ENCODE measurements at regions not wholly inside any gene's neighbourhood (a gene's known extent, or its start where the extent isn't known, plus 50 kb on each side); places are given as distances from the start of the nearest gene placed in this dataset.
"Not testable (repeated sequence)": the region's sequence is repeated elsewhere in the genome, so short reads cannot be mapped to it uniquely, and the experiment has no call there.

DNA sequence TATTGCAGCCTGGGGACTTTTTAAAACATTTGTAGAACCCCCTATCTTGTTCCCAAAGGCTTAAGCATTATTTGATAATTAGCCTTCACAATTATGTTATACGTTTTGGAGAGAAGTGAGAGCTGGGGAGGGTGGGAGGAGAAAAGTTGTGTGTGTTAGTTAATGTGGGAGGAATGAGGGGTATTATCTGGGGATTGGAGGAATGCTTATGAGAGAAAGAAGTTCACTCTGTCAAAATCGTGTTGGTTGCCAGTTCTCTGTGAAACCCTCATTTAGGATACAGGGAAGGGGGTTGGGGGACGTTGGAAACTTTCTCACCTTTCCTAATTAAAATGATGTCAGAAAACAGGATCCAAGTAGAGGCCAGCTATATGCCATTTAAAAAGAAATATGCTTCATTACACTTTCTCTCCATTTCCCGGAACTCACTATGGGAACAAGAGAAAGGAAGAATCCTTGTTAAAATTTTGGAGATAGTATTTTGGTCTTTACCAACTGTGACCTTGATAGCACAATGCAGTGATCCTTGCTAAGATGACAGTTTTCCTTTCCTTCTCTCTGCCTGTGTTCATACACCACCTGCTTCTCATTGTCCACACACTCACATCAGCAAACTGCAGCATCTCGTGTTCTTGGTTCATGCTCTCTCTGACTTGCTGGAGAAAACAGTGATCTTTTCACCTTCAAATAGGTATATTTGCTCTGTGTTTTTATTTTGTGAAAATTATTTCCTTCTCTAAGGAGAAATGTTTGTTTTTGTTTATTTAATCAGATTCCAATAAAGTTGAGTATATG lies 336.7 kb upstream of the CLINT1 start:
- Mint-ChIP-seq H3K36me3 (ENCODE audit: low read depth) (no peaks in the 10 kb centered on the region), H3K27me3 (peaks cover 30% of the 10 kb centered on the region), H3K9me3 (no peaks in the 10 kb centered on the region), H3K4me3 (no peak overlapping the region), H3K27ac (no peak overlapping the region), H3K4me1 (no peaks in the 10 kb centered on the region)
- ATAC-seq (replicated peaks) = no peak

DNA sequence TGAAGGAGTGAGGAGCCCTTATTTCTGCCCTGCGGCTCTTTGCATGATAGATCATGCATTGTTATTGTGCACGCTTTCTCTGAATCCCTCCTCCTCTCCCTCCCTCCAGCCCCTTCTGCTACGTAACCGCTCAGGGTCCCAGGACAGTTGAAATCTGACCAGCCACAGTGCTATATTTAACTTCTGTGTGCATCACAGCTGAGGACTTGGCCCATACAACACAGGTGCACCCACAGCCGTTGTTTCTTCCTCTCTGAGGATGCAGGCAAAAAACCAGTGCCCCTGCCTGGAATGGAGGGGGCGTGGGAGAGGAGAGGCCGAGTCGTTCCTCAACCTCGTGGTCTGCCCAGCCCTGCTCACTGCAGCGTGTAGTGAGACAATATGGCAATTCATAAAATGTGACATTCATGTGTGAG lies 335.6 kb upstream of the CLINT1 start:
- no peak for ATAC-seq (replicated peaks)

DNA sequence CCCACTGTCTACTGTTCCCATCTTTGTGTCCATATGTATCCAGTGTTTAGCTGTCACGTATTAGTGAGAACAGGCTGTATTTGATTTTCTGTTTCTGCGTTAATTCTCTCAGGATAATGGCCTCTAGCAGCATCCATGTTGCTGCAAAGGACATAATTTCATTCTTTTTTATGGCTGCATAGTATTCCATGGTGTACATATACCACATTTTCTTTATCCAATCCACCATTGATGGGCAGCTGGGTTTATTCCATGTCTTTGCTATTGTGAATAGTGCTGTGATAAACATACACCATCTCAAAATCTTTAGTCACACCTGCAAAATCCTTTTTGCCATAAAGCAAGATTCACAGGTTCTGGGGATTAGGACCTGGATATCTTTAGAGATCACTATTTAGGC lies 334.4 kb upstream of the CLINT1 start:
- not testable (repeated sequence) for H3K36me3 Mint-ChIP-seq (ENCODE audit: low read depth); ATAC-seq (replicated peaks); H3K27ac Mint-ChIP-seq; H3K9me3 Mint-ChIP-seq; H3K4me3 Mint-ChIP-seq; H3K4me1 Mint-ChIP-seq
- peaks cover 26% of the 10 kb centered on the region for H3K27me3 Mint-ChIP-seq

More for the DNA sequence above, 335.6 kb upstream of the CLINT1 start:
- Mint-ChIP-seq H3K4me1 (no peaks in the 10 kb centered on the region), H3K36me3 (ENCODE audit: low read depth) (no peaks in the 10 kb centered on the region), H3K9me3 (no peaks in the 10 kb centered on the region), H3K27me3 (peaks cover 30% of the 10 kb centered on the region), H3K4me3 (no peak overlapping the region), H3K27ac (no peak overlapping the region)

DNA sequence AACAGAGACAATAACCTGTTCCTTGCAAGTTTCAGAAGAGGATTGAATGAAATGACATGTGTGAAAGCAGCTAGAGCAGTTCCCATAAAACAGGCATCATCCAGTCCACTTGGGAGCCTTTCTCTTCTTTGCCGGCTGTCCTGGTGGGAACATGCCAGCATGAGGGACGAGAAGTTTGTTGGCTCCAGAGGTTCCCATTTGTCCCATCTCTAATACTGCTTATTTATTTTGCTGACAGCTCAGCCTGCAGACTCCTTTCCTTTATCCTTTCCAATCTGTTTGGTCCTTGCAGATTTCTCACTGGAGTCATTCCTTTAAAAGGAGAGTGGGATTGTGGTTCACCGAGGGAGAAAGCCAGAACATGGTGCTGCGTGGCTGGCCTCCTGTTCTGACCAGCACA lies 321.5 kb upstream of the CLINT1 start:
- no peak for ATAC-seq (replicated peaks)
- Mint-ChIP-seq H3K4me1 (no peaks in the 10 kb centered on the region), H3K27ac (no peak overlapping the region), H3K9me3 (no peaks in the 10 kb centered on the region), H3K4me3 (no peak overlapping the region), H3K36me3 (ENCODE audit: low read depth) (no peaks in the 10 kb centered on the region), H3K27me3 (peaks cover 20% of the 10 kb centered on the region)

DNA sequence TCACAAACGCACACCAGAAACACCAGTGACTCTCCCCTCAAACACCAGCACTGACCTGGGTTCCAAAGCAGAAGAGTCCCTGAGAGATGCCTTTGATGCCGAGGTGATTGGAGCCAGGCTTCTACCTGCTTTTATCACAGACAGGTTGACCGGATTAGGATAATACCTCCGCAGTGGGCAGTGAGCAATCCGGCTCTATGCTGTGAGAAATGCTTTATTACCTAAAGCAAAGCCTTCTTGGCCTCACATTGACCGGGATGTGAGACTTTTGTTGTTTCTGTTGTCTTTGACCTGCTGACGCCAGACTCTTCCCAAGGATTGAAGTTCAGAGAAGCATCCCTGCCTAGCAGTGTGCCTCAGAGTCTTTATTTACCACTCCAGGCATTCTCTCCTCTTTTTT lies 320.3 kb upstream of the CLINT1 start:
- ATAC-seq (replicated peaks) = no peak
- Mint-ChIP-seq H3K36me3 (ENCODE audit: low read depth) (no peaks in the 10 kb centered on the region), H3K9me3 (no peaks in the 10 kb centered on the region), H3K4me3 (no peak overlapping the region), H3K27me3 (peaks cover 20% of the 10 kb centered on the region), H3K4me1 (no peaks in the 10 kb centered on the region), H3K27ac (no peak overlapping the region)

DNA sequence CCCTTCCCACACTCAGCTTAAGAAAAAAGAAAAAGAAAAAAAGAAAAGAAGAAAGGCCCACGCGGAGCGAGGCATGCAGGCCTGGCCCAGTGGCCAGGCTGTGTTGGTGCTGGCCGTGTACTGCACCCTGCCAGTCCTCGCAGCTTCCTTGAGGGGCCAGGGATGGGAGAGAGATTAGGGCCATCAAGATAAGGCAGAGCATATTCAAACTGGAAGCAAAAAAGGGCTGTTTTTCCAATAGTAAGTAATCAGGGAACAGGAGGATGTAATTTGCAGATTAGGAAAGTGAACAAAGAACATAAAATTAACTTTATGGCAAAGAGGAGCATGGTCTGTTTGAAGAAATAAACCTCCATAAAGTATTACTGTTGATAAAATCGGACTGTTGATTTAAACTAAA lies 319.6 kb upstream of the CLINT1 start:
- no peak for ATAC-seq (replicated peaks)
- H3K9me3 Mint-ChIP-seq = no peaks in the 10 kb centered on the region
- no peaks in the 10 kb centered on the region for H3K4me1 Mint-ChIP-seq
- H3K4me3 Mint-ChIP-seq = no peak overlapping the region
- peaks cover 20% of the 10 kb centered on the region for H3K27me3 Mint-ChIP-seq
- no peak overlapping the region for H3K27ac Mint-ChIP-seq
- H3K36me3 Mint-ChIP-seq (ENCODE audit: low read depth) = no peaks in the 10 kb centered on the region

DNA sequence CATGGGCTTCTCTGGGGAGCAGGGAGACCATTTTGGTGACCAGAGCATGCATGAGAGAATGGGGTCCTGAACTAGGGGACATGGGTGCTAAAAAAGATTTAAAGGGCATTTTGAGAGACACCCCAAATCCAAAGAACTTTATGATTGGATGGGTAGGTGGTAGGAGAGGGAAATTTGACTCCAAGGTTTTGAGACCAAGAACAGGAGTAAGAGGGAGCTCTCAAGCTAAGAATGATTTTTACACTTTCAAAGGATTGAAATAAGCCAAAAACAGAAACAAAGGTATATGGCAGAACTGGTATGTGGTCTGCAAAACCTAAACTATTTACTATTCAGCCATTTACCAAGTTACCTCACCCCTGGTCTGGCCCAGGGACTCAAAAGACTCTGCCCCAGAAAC lies 318.2 kb upstream of the CLINT1 start:
- H3K4me1 Mint-ChIP-seq = no peaks in the 10 kb centered on the region
- H3K4me3 Mint-ChIP-seq = no peak overlapping the region
- H3K27me3 Mint-ChIP-seq = peaks cover 17% of the 10 kb centered on the region
- no peak overlapping the region for H3K27ac Mint-ChIP-seq
- H3K36me3 Mint-ChIP-seq (ENCODE audit: low read depth) = no peaks in the 10 kb centered on the region
- no peaks in the 10 kb centered on the region for H3K9me3 Mint-ChIP-seq
- no peak for ATAC-seq (replicated peaks)

DNA sequence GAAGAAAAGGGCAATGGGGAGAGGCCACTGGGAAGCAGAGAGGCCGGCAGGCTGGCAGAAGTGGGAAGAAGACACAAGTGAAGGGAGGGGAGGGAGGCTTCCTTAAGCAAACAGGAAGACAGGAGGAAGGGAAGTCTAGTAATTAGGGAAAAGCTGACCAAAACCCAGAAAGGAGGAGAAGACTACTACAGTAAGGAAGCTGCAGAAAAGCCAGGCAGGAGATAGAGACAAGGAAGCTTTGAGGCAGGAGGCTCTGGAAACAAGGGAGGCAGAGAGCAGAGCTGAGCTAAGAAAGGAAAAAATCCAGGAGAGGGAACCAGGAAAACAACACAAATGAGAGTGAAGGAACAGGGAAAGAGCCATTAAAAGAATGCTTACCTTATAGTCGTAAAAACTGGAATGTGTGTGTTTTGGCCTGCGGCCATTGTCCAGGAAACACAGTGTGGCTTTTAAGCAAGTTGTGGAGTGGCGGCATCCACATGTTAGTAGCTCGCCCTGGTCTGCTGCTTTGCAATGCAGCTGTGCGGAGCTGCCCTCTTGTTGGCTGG lies 317.1 kb upstream of the CLINT1 start:
- H3K4me3 Mint-ChIP-seq = no peak overlapping the region
- H3K36me3 Mint-ChIP-seq (ENCODE audit: low read depth) = no peaks in the 10 kb centered on the region
- ATAC-seq (replicated peaks) = no peak
- no peaks in the 10 kb centered on the region for H3K4me1 Mint-ChIP-seq
- peaks cover 9% of the 10 kb centered on the region for H3K27me3 Mint-ChIP-seq
- no peaks in the 10 kb centered on the region for H3K9me3 Mint-ChIP-seq
- H3K27ac Mint-ChIP-seq = no peak overlapping the region

DNA sequence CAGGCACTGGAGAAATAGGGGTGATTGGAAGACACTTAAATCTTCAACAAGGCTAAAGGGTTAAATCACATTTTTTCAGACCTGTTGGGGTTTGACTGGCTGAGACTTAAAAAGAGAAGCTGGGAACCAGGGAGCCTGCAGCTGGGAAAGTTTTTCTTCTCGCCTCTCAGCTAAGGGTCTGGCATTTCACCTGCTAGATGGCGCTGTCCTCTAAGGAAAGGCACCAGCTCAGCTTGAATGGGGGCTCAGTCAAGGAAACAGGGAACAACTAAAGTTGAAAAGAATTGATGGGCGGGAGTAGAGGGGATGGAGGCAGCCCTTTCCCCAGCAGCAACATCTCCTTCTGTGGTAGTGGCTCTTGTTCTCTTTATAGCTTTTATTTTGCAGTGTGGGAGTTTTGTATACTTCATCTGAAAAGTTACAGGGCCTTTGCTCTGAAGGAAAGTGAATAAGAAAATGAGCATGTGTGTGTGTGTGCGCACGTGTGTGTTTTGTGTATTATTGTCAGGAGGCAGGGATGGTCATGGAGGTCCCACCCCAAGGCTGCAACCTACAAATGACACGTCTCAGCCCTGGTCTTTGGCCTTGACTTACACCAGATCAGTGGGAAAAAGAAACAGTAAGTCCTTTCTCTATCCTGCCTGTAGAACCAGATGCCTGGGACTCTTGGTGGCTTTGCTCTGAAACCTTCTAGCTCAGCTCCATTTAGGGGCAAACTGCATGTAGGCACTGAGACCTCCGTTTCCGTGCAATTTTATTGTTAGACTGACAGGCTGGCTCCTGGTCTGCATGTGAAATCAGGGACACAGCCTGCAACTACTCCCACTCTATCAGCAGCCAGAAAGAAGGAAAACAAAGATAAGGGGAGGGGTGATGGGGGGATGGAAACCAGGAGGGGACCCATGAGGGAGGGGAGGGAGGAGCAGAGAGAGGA lies 316.2 kb upstream of the CLINT1 start:
- Mint-ChIP-seq H3K36me3 (ENCODE audit: low read depth) (no peaks in the 10 kb centered on the region), H3K9me3 (no peaks in the 10 kb centered on the region), H3K27ac (no peak overlapping the region), H3K4me3 (no peak overlapping the region), H3K27me3 (peaks cover 9% of the 10 kb centered on the region), H3K4me1 (no peaks in the 10 kb centered on the region)
- peak; percentile 31 for ATAC-seq (replicated peaks)

DNA sequence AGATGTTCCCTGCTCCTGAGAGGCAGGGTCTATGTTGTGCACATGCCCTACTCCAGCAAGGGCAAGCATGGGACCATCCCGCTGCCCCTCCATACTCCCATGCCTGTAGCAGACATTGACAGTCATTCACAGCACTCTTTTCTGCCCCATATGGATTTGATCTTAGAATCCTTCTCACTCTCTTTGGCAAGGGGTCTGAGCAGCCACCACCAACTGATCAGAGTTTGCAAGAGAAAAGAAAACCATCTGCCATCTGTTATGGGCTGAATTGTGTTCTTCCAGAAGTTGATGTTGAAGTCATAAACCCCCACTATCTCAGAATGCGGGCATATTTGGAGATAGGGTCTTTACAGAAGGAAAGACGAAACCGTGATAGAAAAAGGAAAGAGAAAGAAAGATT lies 315.1 kb upstream of the CLINT1 start:
- H3K4me1 Mint-ChIP-seq = no peaks in the 10 kb centered on the region

DNA sequence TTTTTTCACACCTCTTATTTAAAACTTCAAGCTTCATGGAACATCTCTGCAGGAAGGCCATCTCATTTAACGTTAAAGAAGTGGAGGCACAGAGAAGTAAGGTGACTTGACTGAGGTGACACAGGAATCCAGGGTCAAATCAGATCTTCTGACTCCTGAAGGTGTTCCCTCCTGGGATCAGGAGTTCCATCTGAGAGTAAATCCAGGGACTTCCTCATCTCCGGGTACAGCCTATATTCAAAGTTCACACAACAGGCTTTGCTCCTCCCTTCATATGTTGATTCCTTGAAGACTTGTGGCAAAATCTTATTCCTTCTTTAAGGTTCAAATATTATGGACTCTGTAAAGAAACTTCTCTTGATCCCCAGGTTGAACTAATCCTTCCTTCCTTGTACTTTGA lies 313.1 kb upstream of the CLINT1 start:
- ATAC-seq (replicated peaks) = no peak
- Mint-ChIP-seq H3K4me3 (no peak overlapping the region), H3K36me3 (ENCODE audit: low read depth) (no peaks in the 10 kb centered on the region), H3K4me1 (no peaks in the 10 kb centered on the region), H3K9me3 (no peaks in the 10 kb centered on the region), H3K27me3 (peaks cover 9% of the 10 kb centered on the region), H3K27ac (no peak overlapping the region)

More for the DNA sequence above, 315.1 kb upstream of the CLINT1 start:
- Mint-ChIP-seq H3K9me3 (no peaks in the 10 kb centered on the region), H3K36me3 (ENCODE audit: low read depth) (no peaks in the 10 kb centered on the region), H3K4me3 (no peak overlapping the region), H3K27ac (no peak overlapping the region), H3K27me3 (peaks cover 11% of the 10 kb centered on the region)
- ATAC-seq (replicated peaks) = no peak

DNA sequence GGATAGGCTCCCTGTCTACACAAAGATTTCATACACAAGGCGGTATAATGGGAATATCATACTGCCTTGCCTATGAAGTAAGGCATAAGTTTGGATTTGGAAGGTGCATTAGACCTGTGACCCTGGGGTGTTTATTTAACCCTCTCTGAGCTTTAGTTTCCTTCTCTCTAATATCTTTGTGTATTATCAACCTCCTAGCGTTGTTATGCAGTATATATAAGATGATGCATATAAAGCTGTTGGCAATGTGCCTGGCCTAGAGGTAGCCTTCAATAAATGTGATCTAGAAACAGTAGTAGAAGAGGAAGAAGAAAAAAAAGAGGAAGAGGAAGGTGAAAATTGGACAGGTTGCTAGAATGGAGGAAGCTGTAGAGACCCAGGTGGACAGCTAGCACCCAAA lies 311.6 kb upstream of the CLINT1 start:
- Mint-ChIP-seq H3K4me3 (no peak overlapping the region), H3K36me3 (ENCODE audit: low read depth) (no peaks in the 10 kb centered on the region), H3K9me3 (no peaks in the 10 kb centered on the region), H3K27me3 (peaks cover 12% of the 10 kb centered on the region), H3K4me1 (no peaks in the 10 kb centered on the region), H3K27ac (no peak overlapping the region)
- ATAC-seq (replicated peaks) = no peak

DNA sequence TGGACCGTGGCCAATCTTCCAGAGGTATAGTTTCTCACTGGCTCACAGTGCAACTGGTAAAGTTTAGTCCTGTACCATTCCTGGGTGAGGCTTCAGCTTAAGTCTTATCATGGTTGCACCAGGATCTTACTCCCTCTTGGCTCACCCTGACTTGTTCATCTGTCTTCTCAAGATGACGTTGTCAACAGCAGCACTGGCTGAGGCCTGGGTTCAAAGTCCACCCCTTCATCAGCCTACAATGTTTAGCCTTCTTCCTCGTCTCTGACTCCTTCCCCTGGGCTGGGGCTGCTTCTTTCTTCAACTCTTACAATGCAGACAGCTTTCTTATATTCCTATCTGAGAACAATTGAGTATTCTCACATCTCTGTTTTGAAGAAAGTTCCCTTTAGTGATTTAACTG lies 311.1 kb upstream of the CLINT1 start:
- Mint-ChIP-seq H3K27me3 (peaks cover 16% of the 10 kb centered on the region), H3K4me3 (no peak overlapping the region), H3K27ac (no peak overlapping the region), H3K9me3 (no peaks in the 10 kb centered on the region), H3K36me3 (ENCODE audit: low read depth) (no peaks in the 10 kb centered on the region), H3K4me1 (no peaks in the 10 kb centered on the region)
- no peak for ATAC-seq (replicated peaks)

DNA sequence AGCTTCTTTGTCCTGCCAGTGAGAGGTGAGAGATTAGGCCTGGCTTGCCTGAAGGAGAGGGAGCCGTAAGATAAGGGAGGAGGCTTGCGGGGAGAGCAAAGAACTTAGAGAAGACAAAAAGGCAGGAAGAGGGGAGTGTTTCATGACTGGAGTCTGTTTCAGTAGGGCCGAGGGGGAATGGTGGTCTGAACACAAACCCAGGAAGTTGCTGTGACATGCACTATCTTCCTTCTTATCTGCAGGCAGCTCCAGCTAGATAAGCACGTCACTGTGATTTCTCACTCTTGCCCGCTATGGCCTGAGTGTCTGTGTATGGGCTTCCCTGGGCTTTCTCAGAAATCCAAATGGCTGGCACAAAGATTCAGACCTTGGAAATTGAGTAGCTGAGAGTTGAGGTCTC lies 307.5 kb upstream of the CLINT1 start:
- Mint-ChIP-seq H3K27me3 (peaks cover 16% of the 10 kb centered on the region), H3K27ac (no peak overlapping the region), H3K9me3 (no peaks in the 10 kb centered on the region), H3K4me3 (no peak overlapping the region), H3K4me1 (no peaks in the 10 kb centered on the region), H3K36me3 (ENCODE audit: low read depth) (no peaks in the 10 kb centered on the region)
- ATAC-seq (replicated peaks) = no peak

DNA sequence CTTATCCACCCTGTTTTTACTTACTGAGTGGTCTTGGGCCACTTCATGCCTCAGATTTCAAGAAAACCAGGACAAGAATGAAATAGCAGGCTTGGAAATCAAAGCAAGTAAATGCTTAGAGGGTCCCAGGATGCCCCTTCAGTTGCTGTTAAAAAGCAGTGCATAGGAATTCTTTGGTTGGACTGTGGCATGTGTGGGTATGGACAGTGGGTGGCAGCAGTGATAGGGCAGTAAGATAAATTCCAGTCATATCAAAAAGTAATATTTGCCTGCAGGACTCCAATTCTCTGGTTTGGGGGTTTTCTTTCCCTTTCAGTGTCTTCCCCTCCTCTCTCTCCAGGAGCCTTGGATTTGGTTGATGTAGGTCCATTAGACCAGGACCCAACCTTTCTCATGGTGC lies 306.7 kb upstream of the CLINT1 start:
- ATAC-seq (replicated peaks) = no peak
- no peaks in the 10 kb centered on the region for H3K9me3 Mint-ChIP-seq
- no peak overlapping the region for H3K4me3 Mint-ChIP-seq
- H3K27ac Mint-ChIP-seq = no peak overlapping the region
- peaks cover 16% of the 10 kb centered on the region for H3K27me3 Mint-ChIP-seq
- no peaks in the 10 kb centered on the region for H3K36me3 Mint-ChIP-seq (ENCODE audit: low read depth)
- H3K4me1 Mint-ChIP-seq = no peaks in the 10 kb centered on the region

Measured in activated T-helper 17 cell treated with anti-CD3 and anti-CD28 coated beads, Interleukin-2, amount 50 U/mL, for 72 hours (primary cell).